Suppressor macrophage (primary cell): ENCODE measurements at regions not wholly inside any gene's neighbourhood (a gene's known extent, or its start where the extent isn't known, plus 50 kb on each side); places are given as distances from the start of the nearest gene placed in this dataset.
A peak's percentile ranks its signal among the peaks of the same experiment; 100 is the strongest.

Experiments used
- DNase-seq, 4 experiments: peaks; one replicate each; pipeline ENCODE4 v3.0.0-alpha.2; 2020 to 2022

- DNase-seq: no peak
Observed at GRCh38 chr7:136064081-136064480, 86.9 kb upstream of the MTPN start.

- DNase-seq: no peak
Observed at GRCh38 chr7:136063326-136063666, 86.1 kb upstream of the MTPN start.

- no peak for DNase-seq
Observed at GRCh38 chr7:136062625-136063325, 85.6 kb upstream of the MTPN start.

GRCh38 chr7:136061433-136061832 lies 84.3 kb upstream of the MTPN start:
- DNase-seq: no peak

GRCh38 chr7:136058546-136058945 lies 81.4 kb upstream of the MTPN start:
- DNase-seq: no peak

GRCh38 chr7:136057509-136057908 lies 80.3 kb upstream of the MTPN start:
- DNase-seq: no peak

- peak in 1 of 4 experiments; percentile 1 for DNase-seq
Observed at GRCh38 chr7:136056651-136057231, 79.6 kb upstream of the MTPN start.

- no peak for DNase-seq
Observed at GRCh38 chr7:136055266-136055665, 78.1 kb upstream of the MTPN start.

- DNase-seq: no peak
Observed at GRCh38 chr7:136053689-136054485, 76.7 kb upstream of the MTPN start.

GRCh38 chr7:136051203-136051928 lies 74.2 kb upstream of the MTPN start:
- DNase-seq: no peak

GRCh38 chr7:136050462-136050847 lies 73.3 kb upstream of the MTPN start:
- no peak for DNase-seq

GRCh38 chr7:136049818-136050461 lies 72.8 kb upstream of the MTPN start:
- no peak for DNase-seq

- DNase-seq: no peak
Observed at GRCh38 chr7:136049117-136049516, 72.0 kb upstream of the MTPN start.

- no peak for DNase-seq
Observed at GRCh38 chr7:136046548-136046947, 69.4 kb upstream of the MTPN start.

GRCh38 chr7:136045992-136046391 lies 68.8 kb upstream of the MTPN start:
- no peak for DNase-seq

GRCh38 chr7:136045181-136045580 lies 68.0 kb upstream of the MTPN start:
- DNase-seq: no peak

GRCh38 chr7:136039577-136040345 lies 62.6 kb upstream of the MTPN start:
- peak in 2 of 4 experiments; percentile 5 to 6 for DNase-seq

- DNase-seq: no peak
Observed at GRCh38 chr7:136036336-136036735, 59.2 kb upstream of the MTPN start.

- DNase-seq: no peak
Observed at GRCh38 chr7:136034132-136034531, 57.0 kb upstream of the MTPN start.

GRCh38 chr7:136033413-136034031 lies 56.4 kb upstream of the MTPN start:
- no peak for DNase-seq

GRCh38 chr7:136030867-136031318 lies 53.7 kb upstream of the MTPN start:
- DNase-seq: no peak
